ENCODE measurements at regions not wholly inside any gene's neighbourhood (a gene's known extent, or its start where the extent isn't known, plus 50 kb on each side); places are given as distances from the start of the nearest gene placed in this dataset.

DNA sequence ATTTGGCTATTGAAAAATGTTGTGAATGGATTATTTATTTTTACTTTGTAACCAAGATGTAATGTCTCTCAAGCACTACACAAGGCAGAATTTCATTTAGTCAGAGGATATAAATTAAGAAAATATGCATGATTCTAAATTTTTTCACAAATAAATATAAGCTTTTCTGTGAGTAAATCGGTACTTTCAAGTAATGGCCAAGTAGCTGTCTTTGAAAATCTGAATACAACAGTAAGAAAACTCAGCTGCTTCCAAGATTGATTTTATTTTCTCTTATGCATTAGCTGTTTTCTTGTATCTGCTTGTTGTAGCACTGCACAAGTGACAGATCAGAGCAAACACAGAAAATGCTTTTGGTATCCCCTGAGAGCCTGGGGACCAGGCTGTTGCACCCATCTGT, 998.5 kb upstream of the GHITM start:
- Histone ChIP-seq H3K9ac (ENCODE audit: insufficient read depth, low read length, poor library complexity, severe bottlenecking) (no peak overlapping the region), H3K4me1 (ENCODE audit: control insufficient read depth in 1 of 2, insufficient read depth in 2 of 2, low read length in 2 of 2) (no peaks in the 10 kb centered on the region), H3K4me3 (replicated peaks in 1 of 3; ENCODE audit: low read depth in 2 of 3, low read length in 3 of 3) (no peak overlapping the region), H3K27ac (ENCODE audit: low read depth in 1 of 2, low read length in 2 of 2) (no peak overlapping the region), H3K27me3 (ENCODE audit: control insufficient read depth in 2 of 2, insufficient read depth in 2 of 2, low read length in 2 of 2) (no peaks in the 10 kb centered on the region), H4K20me1 (ENCODE audit: insufficient read depth, low read length) (no peaks in the 10 kb centered on the region), H3K36me3 (replicated peaks in 1 of 2; ENCODE audit: control insufficient read depth in 1 of 2, insufficient read depth in 2 of 2, low read length in 2 of 2) (no peaks in the 10 kb centered on the region), H3K4me2 (replicated peaks; ENCODE audit: extremely low read depth, low read length, poor library complexity, severe bottlenecking) (no peak overlapping the region), H3K9me3 (replicated peaks in 1 of 2; ENCODE audit: control insufficient read depth in 1 of 2, insufficient read depth in 1 of 2, low read length in 2 of 2) (no peaks in the 10 kb centered on the region), H3K79me2 (ENCODE audit: insufficient read depth, low read length) (no peaks in the 10 kb centered on the region), H2AFZ (ENCODE audit: insufficient read depth, low read depth, low read length, poor library complexity, severe bottlenecking) (no peak overlapping the region)
- no peak for DNase-seq
- Mint-ChIP-seq H3K4me1 (no peaks in the 10 kb centered on the region), H3K27me3 (ENCODE audit: low read depth in 3 of 3) (no peaks in the 10 kb centered on the region), H3K27ac (no peak overlapping the region), H3K4me3 (no peak overlapping the region), H3K36me3 (no peaks in the 10 kb centered on the region), H3K9me3 (peaks cover 0 to 7% (median 0%) of the 10 kb centered on the region in 7 donors)
- intact Hi-C loops (cut with micrococcal nuclease): no loop called here
- TF ChIP-seq, protein P1, sequence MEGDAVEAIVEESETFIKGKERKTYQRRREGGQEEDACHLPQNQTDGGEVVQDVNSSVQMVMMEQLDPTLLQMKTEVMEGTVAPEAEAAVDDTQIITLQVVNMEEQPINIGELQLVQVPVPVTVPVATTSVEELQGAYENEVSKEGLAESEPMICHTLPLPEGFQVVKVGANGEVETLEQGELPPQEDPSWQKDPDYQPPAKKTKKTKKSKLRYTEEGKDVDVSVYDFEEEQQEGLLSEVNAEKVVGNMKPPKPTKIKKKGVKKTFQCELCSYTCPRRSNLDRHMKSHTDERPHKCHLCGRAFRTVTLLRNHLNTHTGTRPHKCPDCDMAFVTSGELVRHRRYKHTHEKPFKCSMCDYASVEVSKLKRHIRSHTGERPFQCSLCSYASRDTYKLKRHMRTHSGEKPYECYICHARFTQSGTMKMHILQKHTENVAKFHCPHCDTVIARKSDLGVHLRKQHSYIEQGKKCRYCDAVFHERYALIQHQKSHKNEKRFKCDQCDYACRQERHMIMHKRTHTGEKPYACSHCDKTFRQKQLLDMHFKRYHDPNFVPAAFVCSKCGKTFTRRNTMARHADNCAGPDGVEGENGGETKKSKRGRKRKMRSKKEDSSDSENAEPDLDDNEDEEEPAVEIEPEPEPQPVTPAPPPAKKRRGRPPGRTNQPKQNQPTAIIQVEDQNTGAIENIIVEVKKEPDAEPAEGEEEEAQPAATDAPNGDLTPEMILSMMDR (IDR thresholded peaks at IDR 0.05): no peak
- no CpG with 5 or more reads among the region's 1 CpG for WGBS (ENCODE audit: insufficient coverage)

DNA sequence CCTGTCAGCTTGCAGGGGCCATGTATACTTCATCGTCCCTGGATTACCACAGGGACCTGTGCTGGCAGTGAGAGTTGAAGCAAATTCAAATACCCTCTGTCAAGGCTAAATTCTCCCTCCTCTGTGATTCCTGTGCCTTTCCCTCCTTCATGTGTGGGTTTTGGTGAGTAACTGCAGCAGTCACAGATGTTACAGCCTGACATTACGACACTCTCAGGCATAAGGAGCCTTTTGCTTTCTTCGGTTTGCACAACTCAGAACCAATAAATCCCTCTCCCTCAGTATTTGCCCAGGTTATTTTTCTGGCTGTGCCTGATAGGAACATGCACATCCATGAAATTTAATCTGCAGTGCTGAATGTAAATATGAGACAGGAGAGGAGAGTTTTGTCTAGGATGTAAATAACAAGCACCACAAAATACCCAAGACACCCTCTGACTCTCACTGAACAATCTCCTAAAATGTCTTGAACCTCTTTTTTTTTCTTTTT, 997.2 kb upstream of the GHITM start:
- no peaks in the 10 kb centered on the region for H4K20me1 ChIP-seq (ENCODE audit: insufficient read depth, low read length)
- Mint-ChIP-seq H3K36me3 (no peaks in the 10 kb centered on the region), H3K27ac (peak overlapping the region in 1 of 7 donors; percentile 31), H3K27me3 (ENCODE audit: low read depth in 3 of 3) (no peaks in the 10 kb centered on the region), H3K9me3 (peaks cover 0 to 7% (median 0%) of the 10 kb centered on the region in 7 donors), H3K4me1 (no peaks in the 10 kb centered on the region), H3K4me3 (no peak overlapping the region)
- TF ChIP-seq, protein P1 (IDR thresholded peaks at IDR 0.05): no peak
- no peaks in the 10 kb centered on the region for H3K27me3 ChIP-seq (ENCODE audit: control insufficient read depth in 2 of 2, insufficient read depth in 2 of 2, low read length in 2 of 2)
- H3K36me3 ChIP-seq (replicated peaks in 1 of 2; ENCODE audit: control insufficient read depth in 1 of 2, insufficient read depth in 2 of 2, low read length in 2 of 2): no peaks in the 10 kb centered on the region
- H3K79me2 ChIP-seq (ENCODE audit: insufficient read depth, low read length): no peaks in the 10 kb centered on the region
- no peak overlapping the region for H2AFZ ChIP-seq (ENCODE audit: insufficient read depth, low read depth, low read length, poor library complexity, severe bottlenecking)
- no CpG with 5 or more reads among the region's 3 CpGs for WGBS (ENCODE audit: insufficient coverage)
- no peak overlapping the region for H3K27ac ChIP-seq (ENCODE audit: low read depth in 1 of 2, low read length in 2 of 2)
- intact Hi-C loops (cut with micrococcal nuclease): no loop called here
- H3K4me3 ChIP-seq (replicated peaks in 1 of 3; ENCODE audit: low read depth in 2 of 3, low read length in 3 of 3): no peak overlapping the region
- no peak for DNase-seq
- no peaks in the 10 kb centered on the region for H3K9me3 ChIP-seq (replicated peaks in 1 of 2; ENCODE audit: control insufficient read depth in 1 of 2, insufficient read depth in 1 of 2, low read length in 2 of 2)
- no peak overlapping the region for H3K4me2 ChIP-seq (replicated peaks; ENCODE audit: extremely low read depth, low read length, poor library complexity, severe bottlenecking)
- H3K9ac ChIP-seq (ENCODE audit: insufficient read depth, low read length, poor library complexity, severe bottlenecking): no peak overlapping the region
- H3K4me1 ChIP-seq (ENCODE audit: control insufficient read depth in 1 of 2, insufficient read depth in 2 of 2, low read length in 2 of 2): no peaks in the 10 kb centered on the region

Data from CD14-positive monocyte (primary cell).